ENCODE measurements at regions not wholly inside any gene's neighbourhood (a gene's known extent, or its start where the extent isn't known, plus 50 kb on each side); places are given as distances from the start of the nearest gene placed in this dataset.

DNA sequence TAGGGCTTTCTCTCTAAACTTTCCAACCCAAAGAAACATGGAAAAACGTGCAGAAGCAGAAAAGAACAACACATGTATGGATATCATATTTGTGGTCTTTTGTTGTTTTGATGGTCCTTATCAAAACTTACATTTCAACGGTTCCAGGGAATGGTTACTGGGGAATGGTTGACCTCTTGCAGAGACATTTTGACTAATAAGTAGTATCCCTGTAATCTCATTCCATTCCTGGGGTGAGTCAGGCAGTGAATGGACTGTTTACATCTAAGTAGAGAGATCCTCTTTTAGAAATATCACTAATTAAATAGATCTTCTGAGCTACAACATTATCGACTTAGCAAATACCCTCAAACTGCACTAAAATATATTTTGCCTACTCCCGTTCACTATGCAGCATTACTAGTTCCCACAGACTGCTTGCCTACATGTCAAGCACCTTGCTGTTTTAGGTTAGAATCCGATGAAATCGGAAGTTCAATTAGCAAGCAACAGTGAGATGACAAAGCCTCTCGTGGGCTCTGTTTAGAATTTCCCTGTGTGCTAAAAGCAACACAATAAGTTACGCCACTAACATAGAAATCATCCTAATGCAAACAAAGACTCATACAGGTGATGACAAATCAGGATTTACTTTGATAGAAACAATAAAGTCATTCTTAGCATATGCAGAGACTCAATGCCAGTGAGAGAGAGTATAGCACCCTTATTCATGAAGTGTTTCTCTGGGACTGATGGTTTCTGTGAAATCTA, 797.7 kb upstream of the ARGLU1 start:
- peak overlapping the region; percentile 55 for H3K27ac ChIP-seq (ENCODE audit: low read length)
- H3K9ac ChIP-seq (ENCODE audit: low read length): peak overlapping the region; percentile 10; the same call in 1 of the 2 replicates
- no peaks in the 10 kb centered on the region for H4K20me1 ChIP-seq (ENCODE audit: low read length)
- H3K4me3 ChIP-seq (ENCODE audit: low read length): no peak overlapping the region; the same call in 1 of the 2 replicates
- peak overlapping the region; percentile 58 for H3K4me2 ChIP-seq (ENCODE audit: low read length)
- intact Hi-C loops (cut with micrococcal nuclease): no loop called here
- peaks cover 30% of the 10 kb centered on the region for H3K4me1 ChIP-seq (ENCODE audit: insufficient read depth, low read length)
- H3K36me3 ChIP-seq (ENCODE audit: low read depth, low read length): no peaks in the 10 kb centered on the region
- no TSS peak for BruUV-seq (replicated peaks)
- no peaks in the 10 kb centered on the region for H3F3A ChIP-seq (ENCODE audit: low read length, unreplicated experiment)
- H3K27me3 ChIP-seq (ENCODE audit: low read length): no peaks in the 10 kb centered on the region
- peak; percentile 76 for ATAC-seq
- H2AFZ ChIP-seq (ENCODE audit: low read length): no peak overlapping the region; the same call in 1 of the 2 replicates
- TF ChIP-seq EZH2 (IDR thresholded peaks at IDR 0.05; ENCODE audit: low read length, unreplicated experiment) (no peak), EZH2phosphoT487 (IDR thresholded peaks at IDR 0.05; ENCODE audit: borderline replicate concordance, low read length) (no peak)
- TF ChIP-seq, protein P1, sequence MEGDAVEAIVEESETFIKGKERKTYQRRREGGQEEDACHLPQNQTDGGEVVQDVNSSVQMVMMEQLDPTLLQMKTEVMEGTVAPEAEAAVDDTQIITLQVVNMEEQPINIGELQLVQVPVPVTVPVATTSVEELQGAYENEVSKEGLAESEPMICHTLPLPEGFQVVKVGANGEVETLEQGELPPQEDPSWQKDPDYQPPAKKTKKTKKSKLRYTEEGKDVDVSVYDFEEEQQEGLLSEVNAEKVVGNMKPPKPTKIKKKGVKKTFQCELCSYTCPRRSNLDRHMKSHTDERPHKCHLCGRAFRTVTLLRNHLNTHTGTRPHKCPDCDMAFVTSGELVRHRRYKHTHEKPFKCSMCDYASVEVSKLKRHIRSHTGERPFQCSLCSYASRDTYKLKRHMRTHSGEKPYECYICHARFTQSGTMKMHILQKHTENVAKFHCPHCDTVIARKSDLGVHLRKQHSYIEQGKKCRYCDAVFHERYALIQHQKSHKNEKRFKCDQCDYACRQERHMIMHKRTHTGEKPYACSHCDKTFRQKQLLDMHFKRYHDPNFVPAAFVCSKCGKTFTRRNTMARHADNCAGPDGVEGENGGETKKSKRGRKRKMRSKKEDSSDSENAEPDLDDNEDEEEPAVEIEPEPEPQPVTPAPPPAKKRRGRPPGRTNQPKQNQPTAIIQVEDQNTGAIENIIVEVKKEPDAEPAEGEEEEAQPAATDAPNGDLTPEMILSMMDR (conservative IDR thresholded peaks at IDR 0.05; ENCODE audit: low read depth, low read length): no peak
- CTCF ChIA-PET: no interaction called here
- POLR2A ChIA-PET (ENCODE audit: unreplicated experiment): no interaction called here
- DNase-seq: peak; percentile 56
- no peaks in the 10 kb centered on the region for H3K79me2 ChIP-seq (ENCODE audit: low read length)
- no peaks in the 10 kb centered on the region for H3K9me2 ChIP-seq (replicated peaks; ENCODE audit: low read length)
- no peaks in the 10 kb centered on the region for H3K9me3 ChIP-seq (ENCODE audit: low read length)

DNA sequence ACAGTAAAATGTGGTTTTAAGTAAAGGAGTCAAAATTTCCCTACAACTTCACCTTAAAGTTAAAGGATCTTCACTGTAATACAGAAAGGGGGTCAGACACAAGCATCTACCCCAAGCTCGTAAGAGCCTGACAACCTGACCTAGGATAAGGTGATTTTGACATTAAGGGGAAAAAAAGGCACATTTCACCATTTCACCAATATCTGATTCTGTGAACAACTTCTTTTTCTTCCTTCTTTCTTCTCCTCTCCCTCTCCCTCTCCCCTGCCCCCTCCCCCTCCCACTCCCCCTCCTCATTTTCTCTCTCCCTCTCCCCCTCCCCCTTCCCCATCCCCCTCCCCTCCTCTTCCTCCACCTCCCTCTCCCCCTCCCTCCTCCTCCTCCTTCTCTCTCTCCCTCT, 796.7 kb upstream of the ARGLU1 start:
- POLR2A ChIA-PET (ENCODE audit: unreplicated experiment): no interaction called here
- Histone ChIP-seq H3K27ac (ENCODE audit: low read length) (no peak overlapping the region), H3K4me3 (ENCODE audit: low read length) (no peak overlapping the region), H3K4me2 (ENCODE audit: low read length) (no peak overlapping the region), H3K9me2 (replicated peaks; ENCODE audit: low read length) (no peaks in the 10 kb centered on the region), H3K9ac (ENCODE audit: low read length) (no peak overlapping the region), H3F3A (ENCODE audit: low read length, unreplicated experiment) (no peaks in the 10 kb centered on the region), H4K20me1 (ENCODE audit: low read length) (no peaks in the 10 kb centered on the region), H3K36me3 (ENCODE audit: low read depth, low read length) (no peaks in the 10 kb centered on the region), H3K79me2 (ENCODE audit: low read length) (no peaks in the 10 kb centered on the region), H3K27me3 (ENCODE audit: low read length) (no peaks in the 10 kb centered on the region), H3K4me1 (ENCODE audit: insufficient read depth, low read length) (peaks cover 27% of the 10 kb centered on the region), H3K9me3 (ENCODE audit: low read length) (no peaks in the 10 kb centered on the region), H2AFZ (ENCODE audit: low read length) (no peak overlapping the region)
- ATAC-seq (no peak), DNase-seq (no peak)
- intact Hi-C loops (cut with micrococcal nuclease): no loop called here
- CTCF ChIA-PET: no interaction called here
- BruUV-seq (replicated peaks): no TSS peak
- TF ChIP-seq EZH2 (IDR thresholded peaks at IDR 0.05; ENCODE audit: low read length, unreplicated experiment) (no peak), EZH2phosphoT487 (IDR thresholded peaks at IDR 0.05; ENCODE audit: borderline replicate concordance, low read length) (no peak)
- TF ChIP-seq, protein P1 (conservative IDR thresholded peaks at IDR 0.05; ENCODE audit: low read depth, low read length): no peak

- BruUV-seq (replicated peaks): no TSS peak
- ChIA-PET POLR2A (ENCODE audit: unreplicated experiment) (interaction anchor here (0.7 kb wide), 1 partner anchor 9 kb away, joined by 5 read pairs; no protein-coding TSS in a partner anchor), CTCF (no interaction called here)
- Histone ChIP-seq H3K79me2 (ENCODE audit: low read length) (no peaks in the 10 kb centered on the region), H3K36me3 (ENCODE audit: low read depth, low read length) (no peaks in the 10 kb centered on the region), H3K27ac (ENCODE audit: low read length) (no peak overlapping the region), H3K4me1 (ENCODE audit: insufficient read depth, low read length) (peaks cover 22% of the 10 kb centered on the region), H3F3A (ENCODE audit: low read length, unreplicated experiment) (no peaks in the 10 kb centered on the region), H2AFZ (ENCODE audit: low read length) (no peak overlapping the region), H3K27me3 (ENCODE audit: low read length) (no peaks in the 10 kb centered on the region), H3K9ac (ENCODE audit: low read length) (no peak overlapping the region), H3K4me2 (ENCODE audit: low read length) (no peak overlapping the region), H3K9me3 (ENCODE audit: low read length) (no peaks in the 10 kb centered on the region), H3K9me2 (replicated peaks; ENCODE audit: low read length) (no peaks in the 10 kb centered on the region), H4K20me1 (ENCODE audit: low read length) (no peaks in the 10 kb centered on the region), H3K4me3 (ENCODE audit: low read length) (no peak overlapping the region)
- ATAC-seq (no peak), DNase-seq (no peak)
- intact Hi-C loops (cut with micrococcal nuclease): no loop called here
- TF ChIP-seq, protein P1 (conservative IDR thresholded peaks at IDR 0.05; ENCODE audit: low read depth, low read length): no peak
- no peak for TF ChIP-seq EZH2phosphoT487 (IDR thresholded peaks at IDR 0.05; ENCODE audit: borderline replicate concordance, low read length)
- TF ChIP-seq EZH2 (IDR thresholded peaks at IDR 0.05; ENCODE audit: low read length, unreplicated experiment): no peak
Measured at GRCh38 chr13:107361666-107362065, 793.7 kb upstream of the ARGLU1 start.

Data from PC-3 (cell line).